ENCODE measurements at regions not wholly inside any gene's neighbourhood (a gene's known extent, or its start where the extent isn't known, plus 50 kb on each side); places are given as distances from the start of the nearest gene placed in this dataset.

DNA sequence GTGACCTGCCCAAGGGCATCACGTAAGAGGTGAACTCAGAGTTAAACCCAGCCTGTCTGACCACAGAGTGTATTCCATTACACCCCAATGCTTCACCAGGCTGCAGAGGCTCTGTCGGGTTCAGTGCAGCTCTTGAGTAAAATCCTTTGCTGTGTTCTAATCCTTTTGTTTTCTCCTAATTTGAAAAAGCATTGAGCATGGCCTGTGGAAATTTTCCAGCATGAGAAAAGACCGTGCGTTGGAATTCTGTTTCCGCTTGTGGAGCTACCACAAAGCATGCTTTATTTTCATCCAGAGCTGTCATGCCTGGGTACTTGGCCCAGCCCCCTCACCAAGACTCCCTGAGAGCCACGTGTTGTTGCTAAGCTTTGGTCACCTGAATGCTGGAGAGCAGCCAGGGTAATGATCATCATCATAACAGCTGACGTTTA lies 317.6 kb downstream of the PRDM2 start:
- intact Hi-C loops (cut with DNase I) = no loop called here
- no peak for DNase-seq (ENCODE audit: low spot score)

- DNase-seq (ENCODE audit: low spot score) = no peak
- intact Hi-C loops (cut with DNase I) = no loop called here
Observed at GRCh38 chr1:14019461-14019860, 319.5 kb downstream of the PRDM2 start.

GRCh38 chr1:14020006-14020405 lies 320.0 kb downstream of the PRDM2 start:
- no peak for DNase-seq (ENCODE audit: low spot score)
- intact Hi-C loops (cut with DNase I) = no loop called here

- intact Hi-C loops (cut with DNase I) = no loop called here
Observed at GRCh38 chr1:14027099-14027498, 327.1 kb downstream of the PRDM2 start.

GRCh38 chr1:14031461-14031860 lies 331.5 kb downstream of the PRDM2 start:
- DNase-seq (ENCODE audit: low spot score) = no peak
- intact Hi-C loops (cut with DNase I) = no loop called here

More at GRCh38 chr1:14027099-14027498, 327.1 kb downstream of the PRDM2 start:
- DNase-seq (ENCODE audit: low spot score) = no peak

DNA sequence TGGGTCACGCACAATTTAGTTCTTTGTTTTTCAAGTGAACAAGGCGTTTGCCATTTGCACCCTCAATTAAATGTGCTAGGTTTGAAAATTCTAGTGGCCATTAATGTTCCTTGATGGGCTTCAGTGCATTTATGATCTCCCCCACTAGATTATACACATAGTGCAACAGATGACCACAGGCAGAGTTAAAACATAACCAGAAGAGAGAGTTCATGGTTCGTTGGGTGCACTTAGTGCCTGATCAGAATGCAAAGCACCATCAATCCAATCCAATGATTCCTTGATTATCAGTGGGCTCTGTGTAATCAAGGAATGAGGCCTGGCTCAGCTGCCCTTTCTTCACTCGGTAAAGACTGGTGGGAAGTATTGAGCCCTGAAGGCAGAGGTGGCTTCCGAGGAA lies 334.5 kb downstream of the PRDM2 start:
- intact Hi-C loops (cut with DNase I) = no loop called here
- no peak for DNase-seq (ENCODE audit: low spot score)

DNA sequence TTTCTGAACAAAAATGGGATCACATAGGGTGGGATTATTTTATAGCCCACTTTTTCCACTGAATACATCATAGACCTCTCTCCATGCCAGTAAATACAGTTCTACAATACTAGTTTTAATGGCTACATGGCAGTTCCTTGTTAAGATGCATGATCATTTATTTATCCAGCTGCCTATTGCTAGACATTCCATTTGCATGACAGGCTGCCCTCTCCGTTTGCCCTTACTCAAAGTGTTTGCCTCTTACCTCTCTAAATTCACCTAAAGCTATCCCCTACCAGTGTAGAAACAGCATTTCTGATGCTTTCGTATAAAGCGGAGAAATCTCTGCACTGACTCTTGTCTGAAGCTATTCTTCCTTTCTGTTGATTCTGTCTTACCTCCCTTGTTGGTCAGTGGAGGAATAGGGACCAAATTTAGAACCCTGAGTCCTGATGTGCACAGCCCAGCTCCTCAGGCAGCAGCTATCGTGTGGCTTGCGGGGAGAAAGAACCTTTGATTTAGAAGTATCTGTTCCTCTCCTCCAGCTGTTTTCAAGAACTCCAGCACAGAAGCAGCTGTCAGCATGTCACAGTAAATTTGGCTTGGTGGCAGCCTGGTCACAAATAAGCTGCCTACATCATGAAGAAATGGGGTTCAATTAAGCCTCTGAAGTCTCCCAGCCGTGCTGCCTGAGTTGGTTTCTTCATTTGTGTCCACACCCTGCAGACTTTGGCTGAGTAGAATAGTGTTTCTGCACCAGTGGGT lies 337.3 kb downstream of the PRDM2 start:
- no peak for DNase-seq (ENCODE audit: low spot score)
- intact Hi-C loops (cut with DNase I) = no loop called here

DNA sequence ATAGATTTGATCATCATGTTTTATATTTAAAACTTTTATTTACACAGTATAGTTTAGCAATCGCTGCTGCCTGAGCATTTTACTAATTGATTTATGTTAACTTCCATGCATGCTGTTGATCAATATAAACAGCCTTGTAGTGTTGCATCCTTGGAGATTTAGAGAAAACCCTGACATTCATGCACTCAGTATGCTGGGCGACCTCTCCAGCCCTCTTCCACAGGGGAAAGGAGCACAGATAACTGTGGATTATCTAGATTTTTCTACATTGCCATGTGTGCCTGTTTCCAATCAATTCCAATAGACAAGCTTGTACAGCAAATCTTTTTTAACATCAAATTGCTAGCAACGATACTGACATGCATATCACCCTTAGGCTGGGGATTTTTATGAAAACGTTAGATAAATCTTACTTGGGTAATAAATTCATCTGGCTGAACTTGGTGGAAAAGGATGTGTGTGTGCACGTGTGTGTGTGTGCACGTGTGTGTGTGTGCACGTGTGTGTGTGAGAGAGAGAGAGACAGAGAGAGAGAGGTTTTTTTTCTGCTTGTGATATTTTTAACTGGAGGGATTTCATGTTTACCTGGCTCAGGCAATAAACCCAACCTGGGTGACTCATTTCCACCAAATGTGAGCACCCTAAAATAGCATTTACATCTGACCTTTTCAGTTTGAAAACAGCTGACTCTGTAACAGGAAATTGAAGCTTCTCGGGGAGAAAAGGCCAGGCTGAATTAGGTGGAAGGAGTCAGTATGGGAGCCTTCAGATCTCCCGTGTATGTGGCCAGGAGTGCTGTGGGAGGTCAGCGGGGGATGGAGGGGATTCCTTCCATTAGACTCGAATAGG lies 339.8 kb downstream of the PRDM2 start:
- intact Hi-C loops (cut with DNase I) = no loop called here
- no peak for DNase-seq (ENCODE audit: low spot score)

DNA sequence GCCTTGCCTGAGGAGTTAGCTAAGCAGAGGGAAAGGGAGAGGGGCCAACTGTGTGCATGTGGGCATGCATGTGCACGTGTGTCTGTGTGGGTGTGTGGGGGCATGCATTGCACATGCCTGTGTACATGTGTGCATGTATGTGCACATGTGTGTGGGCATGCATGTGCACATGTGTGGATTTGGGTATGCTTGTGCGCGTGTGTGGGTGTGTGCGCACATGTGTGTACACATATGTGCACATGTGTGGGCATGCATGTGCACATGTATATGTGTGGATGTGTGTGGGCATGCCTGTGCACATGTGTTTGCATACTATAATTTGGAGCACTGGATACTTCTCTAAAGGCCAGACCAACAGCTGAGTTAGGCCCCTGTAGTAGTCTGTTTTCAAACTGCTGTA lies 350.0 kb downstream of the PRDM2 start:
- DNase-seq (ENCODE audit: low spot score) = no peak
- intact Hi-C loops (cut with DNase I) = no loop called here

DNA sequence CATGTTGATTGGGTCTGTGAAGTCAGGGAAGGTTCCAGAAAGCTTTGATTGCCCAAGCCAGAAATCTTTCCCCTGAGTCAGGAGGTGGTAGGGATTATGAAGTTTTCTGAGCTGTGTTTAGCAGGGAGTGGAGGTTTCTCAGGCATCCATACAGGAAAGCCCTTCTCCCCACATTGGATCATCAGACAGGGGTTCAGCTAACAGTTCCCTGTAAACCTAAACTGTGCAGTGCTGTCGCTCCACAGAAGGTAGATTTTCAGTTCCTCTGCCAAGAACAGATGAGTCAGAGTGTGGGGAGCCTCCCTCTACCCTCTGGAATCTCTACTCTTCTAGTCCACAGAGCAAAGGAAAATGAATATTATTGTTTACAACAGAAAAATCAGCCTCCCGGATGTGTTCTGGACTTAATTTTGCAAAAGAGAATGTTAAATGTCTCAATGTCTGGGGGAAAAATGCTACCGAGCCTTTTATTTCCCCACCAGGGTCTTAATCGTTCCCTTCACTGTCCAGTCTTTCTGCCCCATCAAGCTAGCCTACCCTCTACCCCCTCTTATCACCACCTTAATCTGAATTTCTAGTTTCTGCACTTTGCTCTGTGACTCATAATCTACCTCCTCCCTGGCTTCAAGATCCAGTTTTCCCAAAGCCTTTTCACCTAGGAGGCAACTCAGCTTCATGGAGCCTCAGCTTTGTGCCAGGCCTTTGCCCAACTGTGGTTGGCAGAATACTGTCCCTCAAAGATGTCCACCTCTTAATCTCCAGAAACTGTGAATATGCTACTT lies 355.6 kb downstream of the PRDM2 start:
- intact Hi-C loops (cut with DNase I) = no loop called here
- no peak for DNase-seq (ENCODE audit: low spot score)

DNA sequence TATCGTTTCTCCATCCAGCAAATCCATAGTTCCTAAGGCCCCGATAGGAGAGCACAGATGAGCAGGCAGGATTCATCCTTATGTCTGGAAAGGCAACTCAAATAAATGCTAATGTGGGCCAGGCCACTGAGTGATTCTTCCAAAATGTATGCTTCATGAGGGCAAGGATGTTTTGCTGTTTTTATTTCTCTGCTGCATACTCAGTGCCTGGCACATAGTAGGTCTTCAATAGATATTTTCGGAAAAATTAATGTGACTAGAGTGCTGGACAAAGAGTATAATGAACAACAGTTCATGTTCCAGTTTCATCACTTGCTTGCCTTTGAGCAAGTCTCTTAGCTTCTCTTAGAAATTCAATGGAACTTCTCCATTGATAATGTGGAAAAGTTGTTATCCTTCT lies 357.7 kb downstream of the PRDM2 start:
- intact Hi-C loops (cut with DNase I) = no loop called here
- DNase-seq (ENCODE audit: low spot score) = no peak

DNA sequence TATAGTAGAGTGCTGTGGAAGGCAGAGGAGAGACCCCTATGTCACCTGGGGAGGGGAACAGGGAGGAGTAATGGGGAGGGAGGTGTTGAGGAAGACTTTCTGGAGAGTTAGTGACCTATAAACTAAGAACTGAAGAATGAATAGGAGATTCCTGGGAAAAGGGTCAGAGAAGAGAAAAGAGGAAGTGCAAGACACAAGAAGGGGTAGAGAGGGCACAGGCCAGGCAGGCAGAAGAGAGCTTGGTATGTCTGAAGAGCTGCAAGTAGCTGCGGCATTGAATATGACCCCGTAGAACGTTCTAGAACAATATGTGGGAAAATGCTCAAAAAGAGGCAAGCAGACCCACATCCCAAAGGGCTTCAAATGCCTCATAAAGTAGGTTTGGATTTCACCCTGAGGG lies 361.2 kb downstream of the PRDM2 start:
- intact Hi-C loops (cut with DNase I) = no loop called here
- DNase-seq (ENCODE audit: low spot score) = no peak

GRCh38 chr1:14061722-14062121 lies 361.7 kb downstream of the PRDM2 start:
- no peak for DNase-seq (ENCODE audit: low spot score)
- intact Hi-C loops (cut with DNase I) = no loop called here

DNA sequence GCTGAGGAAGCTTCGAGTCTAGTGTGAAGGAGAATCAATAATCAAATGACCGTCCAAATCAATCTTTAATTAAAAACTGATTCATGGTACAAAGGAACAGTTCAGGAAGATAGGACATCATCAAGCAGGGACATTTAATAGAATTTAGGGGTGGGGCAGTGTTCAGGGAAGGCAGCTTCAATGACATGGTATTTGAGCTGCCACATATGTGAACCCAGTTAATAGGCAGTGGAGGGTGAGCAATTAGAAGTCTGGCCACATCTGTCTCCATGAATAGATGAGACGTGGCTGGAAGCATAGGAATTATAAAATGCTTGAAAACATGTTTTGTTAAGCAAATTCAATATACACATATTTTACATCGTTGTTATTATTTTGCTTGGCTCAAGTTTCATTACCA lies 362.7 kb downstream of the PRDM2 start:
- DNase-seq (ENCODE audit: low spot score) = no peak
- intact Hi-C loops (cut with DNase I) = no loop called here

DNA sequence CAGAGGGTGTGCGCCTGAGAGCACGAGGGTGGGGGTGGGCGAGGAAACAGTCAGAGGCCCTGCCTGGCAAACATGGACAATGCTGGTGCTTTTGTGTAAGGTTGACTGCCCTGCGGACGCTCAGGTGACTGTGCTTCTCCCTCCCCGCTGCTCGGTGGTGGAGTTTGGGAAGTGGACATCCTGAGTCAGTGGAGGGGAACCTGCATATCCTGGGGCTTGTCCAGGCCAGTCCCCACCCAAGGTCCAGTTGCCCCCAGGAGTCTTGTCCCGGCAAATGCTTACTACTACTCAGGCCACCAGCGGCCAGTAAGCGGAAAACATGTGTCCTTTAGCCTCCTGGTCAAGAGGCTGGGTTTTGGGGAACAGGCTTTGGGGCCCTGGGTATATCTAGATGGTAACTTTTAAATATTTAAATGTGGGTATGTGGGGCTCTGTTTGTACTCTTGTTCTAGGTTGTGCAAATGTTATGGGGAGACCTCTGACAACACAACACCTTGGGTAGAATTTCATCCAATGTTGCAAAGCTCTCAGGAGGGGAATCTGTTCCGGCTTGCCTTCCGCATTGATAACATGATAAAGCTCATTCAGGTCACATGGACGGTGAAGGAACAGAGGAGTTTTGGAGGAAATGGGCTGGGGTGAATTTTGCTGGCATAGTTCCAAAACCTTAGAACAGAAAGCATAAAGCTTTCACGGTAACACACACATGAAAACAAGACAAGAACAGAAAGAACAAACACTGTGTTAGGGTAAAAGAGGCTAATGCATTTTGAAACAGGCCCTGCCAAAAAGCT lies 364.9 kb downstream of the PRDM2 start:
- no peak for DNase-seq (ENCODE audit: low spot score)
- intact Hi-C loops (cut with DNase I) = no loop called here

GRCh38 chr1:14065486-14065885 lies 365.5 kb downstream of the PRDM2 start:
- intact Hi-C loops (cut with DNase I) = no loop called here
- no peak for DNase-seq (ENCODE audit: low spot score)

- DNase-seq (ENCODE audit: low spot score) = no peak
- intact Hi-C loops (cut with DNase I) = no loop called here
Observed at GRCh38 chr1:14067036-14067435, 367.0 kb downstream of the PRDM2 start.

GRCh38 chr1:14067711-14068110 lies 367.7 kb downstream of the PRDM2 start:
- DNase-seq (ENCODE audit: low spot score) = no peak
- intact Hi-C loops (cut with DNase I) = no loop called here

DNA sequence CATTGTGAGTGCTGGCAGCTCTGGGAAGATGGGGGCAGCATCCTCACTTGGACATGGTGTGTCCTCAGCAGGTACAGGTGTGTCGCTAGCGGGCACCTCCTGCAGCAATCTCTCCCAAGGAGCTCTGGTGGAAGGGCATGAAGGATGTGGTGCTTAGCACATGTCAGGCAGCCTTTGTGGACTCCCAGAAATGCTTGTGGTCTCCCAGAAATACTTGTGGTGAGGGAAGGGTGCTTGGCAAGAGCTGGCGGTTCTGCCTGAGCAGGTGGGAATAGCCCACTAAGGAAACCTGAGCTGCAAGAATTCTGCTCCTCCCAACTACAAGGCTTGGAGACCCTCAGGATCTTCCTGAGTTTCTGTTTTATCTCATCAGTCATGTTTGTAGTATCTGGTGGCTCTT lies 371.6 kb downstream of the PRDM2 start:
- no peak for DNase-seq (ENCODE audit: low spot score)
- intact Hi-C loops (cut with DNase I) = no loop called here

GRCh38 chr1:14080653-14081052 lies 380.7 kb downstream of the PRDM2 start:
- DNase-seq (ENCODE audit: low spot score) = no peak
- intact Hi-C loops (cut with DNase I) = no loop called here

Measured in cardiac septum (tissue), 1 donor.